Activated CD8-positive, alpha-beta memory T cell treated with anti-CD3 and anti-CD28 coated beads for 36 hours (primary cell): ENCODE measurements at regions not wholly inside any gene's neighbourhood (a gene's known extent, or its start where the extent isn't known, plus 50 kb on each side); places are given as distances from the start of the nearest gene placed in this dataset.

Source experiments
- CTCF ChIA-PET: fragments of 350-600 bp; sonication (Branson Sonifier 250); formaldehyde crosslinking; loops from one replicate; lab custom pipeline; 2021; ENCODE audit warnings: antibody characterized with exemption; lab: Charles Lee
- POLR2A ChIA-PET: fragments of 350-600 bp; sonication (Branson Sonifier 250); formaldehyde crosslinking; loops from one replicate; lab custom pipeline; 2021; ENCODE audit warnings: antibody characterized with exemption; lab: Charles Lee

DNA sequence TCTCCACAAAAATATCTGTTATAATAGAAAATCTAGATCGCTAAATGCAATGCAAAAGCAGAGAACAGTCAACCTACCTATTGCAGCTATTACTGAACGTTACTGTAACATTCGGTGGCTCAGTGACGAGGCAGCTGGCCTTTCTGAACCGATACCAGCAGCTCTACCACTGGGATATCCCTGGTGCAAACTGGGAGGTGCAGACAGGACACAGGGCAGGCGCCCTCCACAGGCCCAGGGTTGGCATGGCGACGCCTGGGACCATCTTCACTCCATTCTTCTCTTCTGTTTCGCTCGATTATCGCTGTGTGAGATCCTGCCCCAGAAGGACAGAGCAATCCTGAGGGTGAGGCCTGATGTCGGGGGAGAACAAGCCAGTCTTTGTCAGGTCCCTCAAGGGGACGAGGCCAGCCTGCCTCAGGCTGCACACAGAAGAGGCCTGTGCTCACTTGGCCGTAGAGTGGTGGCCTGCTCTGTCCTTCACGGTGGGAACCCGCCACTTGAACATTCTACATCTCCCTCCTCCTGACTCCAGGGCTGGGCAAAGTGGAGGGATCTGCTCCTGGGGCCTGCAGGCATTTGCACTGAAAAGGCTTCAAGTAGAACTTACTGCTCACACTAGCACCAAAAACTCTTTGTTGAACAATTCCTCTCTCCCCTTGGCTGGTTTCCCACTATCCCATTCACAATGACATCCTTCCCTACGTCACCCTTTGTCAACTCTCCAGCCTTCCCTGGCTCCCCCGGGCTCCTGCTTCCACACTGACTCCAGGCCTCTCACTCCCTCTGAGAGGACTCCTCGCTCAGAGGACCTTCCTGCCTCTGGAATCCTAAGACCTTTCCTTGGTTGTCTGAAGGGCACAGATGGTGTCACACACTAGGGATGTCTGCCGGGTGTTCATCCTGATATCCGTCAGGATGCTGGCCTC is 49.7 kb downstream of the CYRIA start:
- ChIA-PET POLR2A (no interaction called here), CTCF (no interaction called here)

DNA sequence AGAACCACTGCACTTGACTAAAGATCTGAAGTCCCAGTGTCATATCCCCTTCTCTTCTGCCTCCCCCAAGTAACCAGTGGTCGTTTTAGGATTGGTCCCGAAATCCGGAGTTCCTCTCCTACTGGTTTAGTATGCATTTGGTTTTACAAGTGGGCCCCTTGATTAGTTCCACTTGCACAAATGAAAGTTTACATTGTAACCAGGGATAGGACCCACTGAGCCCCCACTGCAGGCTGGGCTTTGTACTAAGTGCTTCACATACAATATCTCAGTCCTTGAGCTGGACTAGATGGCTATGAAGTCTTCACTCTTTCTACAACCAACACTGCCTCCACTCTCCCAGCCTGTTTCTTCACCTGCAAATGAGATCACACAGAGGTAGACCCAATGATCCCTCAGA is 50.4 kb downstream of the CYRIA start:
- POLR2A ChIA-PET: no interaction called here
- CTCF ChIA-PET: interaction anchor here (2.9 kb wide), 1 partner anchor 142 kb away, joined by 15 read pairs; no protein-coding TSS in a partner anchor

GRCh38 chr2:16614314-16614860 is 51.2 kb downstream of the CYRIA start:
- CTCF ChIA-PET: interaction anchor here (2.9 kb wide), 1 partner anchor 142 kb away, joined by 15 read pairs; no protein-coding TSS in a partner anchor
- POLR2A ChIA-PET: no interaction called here

- ChIA-PET CTCF (interaction anchor here (2.9 kb wide), 1 partner anchor 143 kb away, joined by 15 read pairs; no protein-coding TSS in a partner anchor), POLR2A (no interaction called here)
Observed at GRCh38 chr2:16613539-16614011, 52.1 kb downstream of the CYRIA start.

GRCh38 chr2:16612490-16612889 is 53.1 kb downstream of the CYRIA start:
- POLR2A ChIA-PET: no interaction called here
- CTCF ChIA-PET: interaction anchor here (2.9 kb wide), 1 partner anchor 144 kb away, joined by 15 read pairs; no protein-coding TSS in a partner anchor

DNA sequence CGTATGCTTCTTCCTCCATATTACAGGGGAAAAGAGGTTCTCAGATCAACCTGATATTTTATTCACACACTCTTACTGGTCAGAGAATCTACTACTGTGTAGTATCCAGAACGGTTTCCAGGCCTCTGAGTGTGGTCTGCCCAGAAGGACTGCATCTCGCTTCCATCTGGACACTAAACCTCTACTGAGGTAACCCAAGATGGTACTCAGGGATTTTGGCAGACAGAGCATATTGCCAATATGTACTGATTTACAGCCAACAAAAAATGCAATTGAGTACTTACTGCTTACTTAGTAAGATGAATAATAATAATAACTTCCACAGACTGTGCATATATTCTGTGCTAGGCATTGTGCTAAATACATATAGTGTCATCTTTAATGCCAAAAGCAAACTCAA is 55.8 kb downstream of the CYRIA start:
- CTCF ChIA-PET: interaction anchor here (1.1 to 1.8 kb wide), 6 partner anchors 12 to 670 kb away, joined by 3 to 8 read pairs (median 3); no protein-coding TSS in a partner anchor
- POLR2A ChIA-PET: no interaction called here

GRCh38 chr2:16608661-16609643 is 56.7 kb downstream of the CYRIA start:
- ChIA-PET POLR2A (no interaction called here), CTCF (interaction anchor here (0.7 to 1.8 kb wide), 8 partner anchors 8 to 669 kb away, joined by 3 to 8 read pairs (median 3); no protein-coding TSS in a partner anchor)

DNA sequence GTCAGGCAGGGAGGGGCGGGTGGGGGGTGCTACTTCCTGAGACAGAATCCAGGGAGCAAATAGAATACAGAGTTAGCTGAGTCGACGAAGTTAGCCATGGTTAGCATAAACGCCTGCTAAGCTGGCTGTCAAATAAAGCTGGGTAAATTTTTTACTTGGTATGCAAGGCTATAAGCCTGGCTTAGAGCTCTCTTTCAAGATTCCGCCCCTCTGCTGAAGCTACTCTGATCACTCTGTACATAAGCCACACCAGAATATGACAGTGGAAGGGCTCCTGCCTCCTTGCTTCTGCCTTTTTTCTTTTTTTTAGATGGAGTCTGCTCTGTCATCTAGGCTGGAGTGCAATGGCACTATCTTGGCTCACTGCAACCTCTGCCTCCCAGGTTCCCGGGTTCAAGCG is 58.3 kb downstream of the CYRIA start:
- POLR2A ChIA-PET: no interaction called here
- CTCF ChIA-PET: no interaction called here

GRCh38 chr2:16604236-16604635 is 61.4 kb downstream of the CYRIA start:
- ChIA-PET CTCF (no interaction called here), POLR2A (no interaction called here)

DNA sequence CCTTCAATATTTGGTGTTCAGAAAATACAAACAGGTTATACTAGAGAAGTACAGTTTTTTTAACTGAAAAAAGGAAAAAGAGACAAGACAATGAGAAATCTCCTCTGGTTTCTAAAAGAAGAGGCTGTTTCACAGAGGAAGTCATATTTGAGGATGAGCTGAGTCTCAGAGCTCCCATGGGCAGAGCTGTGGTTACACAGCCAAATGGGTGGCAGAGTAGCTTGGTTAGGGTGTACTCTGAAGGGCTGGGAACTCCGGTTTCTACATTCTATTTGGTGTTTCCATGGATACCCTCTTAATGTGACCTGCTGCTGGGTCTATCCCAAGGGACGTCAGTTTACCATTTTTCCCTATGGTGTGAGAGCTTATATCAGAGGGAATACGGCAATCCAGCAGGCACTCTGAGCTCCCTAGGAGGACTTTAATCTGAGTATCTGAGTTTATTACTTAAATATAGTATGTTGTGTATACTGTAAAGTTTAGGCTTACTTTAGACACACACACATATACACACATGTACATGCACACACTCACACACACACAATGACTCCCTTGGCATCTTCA is 74.2 kb downstream of the CYRIA start:
- POLR2A ChIA-PET: no interaction called here
- CTCF ChIA-PET: no interaction called here

- CTCF ChIA-PET: no interaction called here
- POLR2A ChIA-PET: no interaction called here
Observed at GRCh38 chr2:16589465-16589864, 76.2 kb downstream of the CYRIA start.

- POLR2A ChIA-PET: no interaction called here
- CTCF ChIA-PET: interaction anchor here (0.9 kb wide), 1 partner anchor 21 kb away, joined by 3 read pairs; no protein-coding TSS in a partner anchor
Observed at GRCh38 chr2:16588565-16588964, 77.1 kb downstream of the CYRIA start.

DNA sequence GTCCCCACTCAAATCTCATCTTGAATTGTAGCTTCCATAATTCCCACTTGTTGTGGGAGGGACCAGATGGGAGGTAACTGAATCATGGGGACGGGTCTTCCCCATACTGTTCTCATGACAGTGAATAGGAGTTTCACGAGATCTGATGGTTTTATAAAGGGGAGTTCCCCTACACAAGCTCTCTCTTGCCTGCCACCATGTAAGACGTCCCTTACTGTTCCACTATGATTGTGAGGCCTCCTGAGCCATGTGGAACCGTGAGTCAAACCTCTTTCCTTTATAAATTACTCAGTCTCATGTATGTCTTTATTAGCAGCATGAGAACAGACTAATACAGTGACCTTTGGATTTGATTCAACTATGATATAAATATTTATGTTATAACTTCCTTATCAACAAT is 78.0 kb downstream of the CYRIA start:
- CTCF ChIA-PET: no interaction called here
- POLR2A ChIA-PET: no interaction called here

DNA sequence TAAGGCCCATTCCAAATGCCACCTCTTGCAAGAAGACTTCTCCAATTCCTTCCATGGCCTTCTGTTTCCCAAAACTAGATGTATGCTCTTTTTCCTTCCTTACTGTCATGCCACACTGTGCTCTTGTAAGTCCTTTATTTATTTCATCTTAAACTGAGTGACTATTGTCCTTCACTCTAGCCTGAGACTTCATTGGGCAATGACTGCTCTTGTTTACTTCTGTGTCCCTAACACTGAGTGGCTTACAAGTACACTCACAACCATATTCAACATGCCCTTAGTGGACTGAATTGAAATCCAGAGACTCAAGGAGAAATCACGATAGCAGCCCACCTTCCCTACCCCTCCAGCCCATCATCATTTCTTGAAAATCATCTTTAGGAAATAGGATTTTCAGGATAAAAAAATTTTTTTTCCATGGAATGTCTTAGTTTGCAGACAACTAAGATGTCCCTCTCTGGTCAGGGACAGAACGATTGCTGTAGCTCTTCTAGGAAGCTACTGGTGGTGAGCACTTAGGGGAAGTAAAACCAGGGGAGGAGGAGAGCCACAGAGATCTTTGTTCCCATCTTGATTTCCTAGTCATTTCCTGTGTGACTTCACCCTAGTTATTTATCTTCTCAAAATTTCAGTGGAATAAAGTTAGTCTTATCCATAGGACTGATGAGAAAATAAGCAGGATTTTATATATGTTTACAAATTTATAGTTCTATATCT is 80.7 kb downstream of the CYRIA start:
- CTCF ChIA-PET: no interaction called here
- POLR2A ChIA-PET: no interaction called here

DNA sequence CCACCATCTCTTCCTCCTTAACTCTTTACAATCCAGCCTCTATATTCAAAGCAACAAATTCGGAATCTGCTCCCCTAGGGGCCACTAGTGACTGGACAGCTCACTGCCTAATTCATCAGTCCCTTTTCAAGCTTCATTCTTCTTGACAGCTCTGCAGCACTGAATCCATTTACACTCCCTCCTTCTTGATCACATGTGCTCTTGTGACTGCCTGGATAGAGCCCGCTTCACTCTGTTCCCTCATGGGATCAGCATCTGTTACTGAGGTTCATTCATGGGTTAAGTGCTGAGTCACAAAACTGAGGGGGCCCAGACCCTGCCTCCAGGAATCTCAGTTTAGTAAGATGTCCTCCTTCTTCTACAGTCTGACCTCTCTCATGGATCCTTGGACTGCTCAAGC is 81.5 kb downstream of the CYRIA start:
- ChIA-PET CTCF (no interaction called here), POLR2A (no interaction called here)

GRCh38 chr2:16581241-16581640 is 84.4 kb downstream of the CYRIA start:
- CTCF ChIA-PET: no interaction called here
- POLR2A ChIA-PET: no interaction called here

GRCh38 chr2:16578081-16578480 is 87.6 kb downstream of the CYRIA start:
- CTCF ChIA-PET: no interaction called here

GRCh38 chr2:16570516-16570915 is 95.1 kb downstream of the CYRIA start:
- POLR2A ChIA-PET: no interaction called here
- CTCF ChIA-PET: no interaction called here

More at GRCh38 chr2:16578081-16578480, 87.6 kb downstream of the CYRIA start:
- POLR2A ChIA-PET: no interaction called here
